Uterus (tissue), 3 donors: ENCODE measurements at regions not wholly inside any gene's neighbourhood (a gene's known extent, or its start where the extent isn't known, plus 50 kb on each side); places are given as distances from the start of the nearest gene placed in this dataset.

Experiments used
- DNase-seq, 2 donors: peaks; one replicate each; pipeline ENCODE4 v3.0.0-alpha.2; 2019 to 2020
- H3K27ac ChIP-seq, 2 donors: fragments of 200-600 bp; sonication (generic); 1 replicate in 1 of 2; 2 replicates in 1 of 2; pipeline ENCODE4 v1.5.1; 2016 to 2018
- H3K27me3 ChIP-seq, 2 donors: fragments of 200-600 bp; sonication (generic); one replicate each; pipeline ENCODE4 v1.5.1; 2018 to 2019; ENCODE audit warnings: control low read depth in 1 of 2
- H3K36me3 ChIP-seq, 2 donors: fragments of 200-600 bp; sonication (generic); one replicate each; pipeline ENCODE4 v1.5.1; 2019; ENCODE audit warnings: control low read depth in 1 of 2
- H3K4me1 ChIP-seq, 2 donors: fragments of 200-600 bp; sonication (generic); one replicate each; pipeline ENCODE4 v1.5.1; 2018 to 2019; ENCODE audit warnings: control low read depth in 1 of 2
- H3K4me3 ChIP-seq, 2 donors: fragments of 200-600 bp; sonication (generic); 1 replicate in 1 of 2; 2 replicates in 1 of 2; pipeline ENCODE4 v1.5.1; 2018 to 2019; ENCODE audit warnings: mild to moderate bottlenecking in 1 of 2
- H3K9me3 ChIP-seq, 2 donors: fragments of 200-600 bp; sonication (generic); one replicate each; pipeline ENCODE4 v1.5.1; 2019; ENCODE audit warnings: control low read depth in 1 of 2
- POLR2A ChIP-seq, 2 donors: fragments of 450-650 bp; IDR thresholded peaks; one replicate each; pipeline ENCODE4 v1.6.1; 2016; ENCODE audit warnings: antibody characterized with exemption in 2 of 2, mild to moderate bottlenecking in 1 of 2, moderate library complexity in 1 of 2
- intact Hi-C: fragments of 100-400 bp; cut with DNase I; formaldehyde crosslinking; loops from one replicate; pipeline ENCODE4 v1.15.1; 2023; ENCODE audit warnings: low total_unique reads
- TF ChIP-seq, protein P1 (sequence below), 4 experiments: fragments of 200-600 bp in 2 of 4; fragments of 450-650 bp in 2 of 4; sonication (generic) in 2 of 4; IDR thresholded peaks; one replicate each; pipeline ENCODE4 v1.5.1; 2016 to 2019; ENCODE audit warnings: antibody characterized with exemption in 4 of 4, mild to moderate bottlenecking in 2 of 4, moderate library complexity in 1 of 4
- donor health status: DM: yes; HTN: yes; CAD: no.

DNA sequence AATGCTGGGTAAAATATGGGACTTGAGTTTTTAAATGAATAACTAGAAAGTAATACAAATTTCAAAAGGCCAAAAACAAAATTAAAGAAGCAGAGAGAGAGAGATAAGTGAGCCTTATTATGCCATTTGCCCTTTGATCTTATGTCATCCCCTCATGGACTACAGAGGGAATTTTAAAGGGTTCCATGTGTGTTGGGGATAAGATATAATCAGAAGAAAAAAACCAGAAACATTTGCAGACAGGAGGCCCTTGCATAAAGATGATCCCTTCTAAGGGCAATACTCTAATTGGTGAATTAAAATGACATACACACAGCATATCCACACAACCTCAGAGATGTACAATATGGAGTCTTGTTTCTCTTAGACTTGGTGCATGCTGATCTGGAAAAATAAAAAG, 406.6 kb upstream of the LARGE1 start:
- Histone ChIP-seq H3K9me3 (no peaks in the 10 kb centered on the region), H3K4me3 (no peak overlapping the region), H3K27me3 (no peaks in the 10 kb centered on the region), H3K36me3 (no peaks in the 10 kb centered on the region), H3K4me1 (no peaks in the 10 kb centered on the region), H3K27ac (no peak overlapping the region)
- DNase-seq: no peak
- intact Hi-C loops: no loop called here
- no peak for TF ChIP-seq POLR2A (IDR thresholded peaks at IDR 0.05)
- TF ChIP-seq, protein P1, sequence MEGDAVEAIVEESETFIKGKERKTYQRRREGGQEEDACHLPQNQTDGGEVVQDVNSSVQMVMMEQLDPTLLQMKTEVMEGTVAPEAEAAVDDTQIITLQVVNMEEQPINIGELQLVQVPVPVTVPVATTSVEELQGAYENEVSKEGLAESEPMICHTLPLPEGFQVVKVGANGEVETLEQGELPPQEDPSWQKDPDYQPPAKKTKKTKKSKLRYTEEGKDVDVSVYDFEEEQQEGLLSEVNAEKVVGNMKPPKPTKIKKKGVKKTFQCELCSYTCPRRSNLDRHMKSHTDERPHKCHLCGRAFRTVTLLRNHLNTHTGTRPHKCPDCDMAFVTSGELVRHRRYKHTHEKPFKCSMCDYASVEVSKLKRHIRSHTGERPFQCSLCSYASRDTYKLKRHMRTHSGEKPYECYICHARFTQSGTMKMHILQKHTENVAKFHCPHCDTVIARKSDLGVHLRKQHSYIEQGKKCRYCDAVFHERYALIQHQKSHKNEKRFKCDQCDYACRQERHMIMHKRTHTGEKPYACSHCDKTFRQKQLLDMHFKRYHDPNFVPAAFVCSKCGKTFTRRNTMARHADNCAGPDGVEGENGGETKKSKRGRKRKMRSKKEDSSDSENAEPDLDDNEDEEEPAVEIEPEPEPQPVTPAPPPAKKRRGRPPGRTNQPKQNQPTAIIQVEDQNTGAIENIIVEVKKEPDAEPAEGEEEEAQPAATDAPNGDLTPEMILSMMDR (IDR thresholded peaks at IDR 0.05): no peak

DNA sequence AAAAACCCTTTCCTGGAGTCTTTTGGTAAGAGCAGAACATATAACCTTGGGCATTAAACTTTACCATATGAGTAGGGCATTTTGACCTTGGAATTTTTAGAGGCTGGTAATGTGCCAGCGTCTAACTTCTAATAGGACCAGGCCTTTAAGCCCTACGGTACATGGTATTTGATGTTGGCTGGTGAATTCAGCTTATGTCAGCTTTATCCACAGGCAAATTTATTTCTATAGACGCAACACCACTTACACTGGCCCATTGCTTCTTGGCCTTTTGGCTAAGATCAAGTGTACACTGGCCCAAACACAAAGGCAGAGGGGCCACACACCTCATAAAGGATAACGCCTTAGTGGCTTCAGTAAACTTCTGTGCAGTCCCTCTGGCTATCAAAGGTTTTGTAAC, 410.2 kb upstream of the LARGE1 start:
- no peak overlapping the region for H3K27ac ChIP-seq
- no peak for TF ChIP-seq POLR2A (IDR thresholded peaks at IDR 0.05)
- TF ChIP-seq, protein P1 (IDR thresholded peaks at IDR 0.05): no peak
- DNase-seq: no peak
- H3K36me3 ChIP-seq: no peaks in the 10 kb centered on the region
- no peak overlapping the region for H3K4me3 ChIP-seq
- no peaks in the 10 kb centered on the region for H3K4me1 ChIP-seq
- no peaks in the 10 kb centered on the region for H3K9me3 ChIP-seq
- H3K27me3 ChIP-seq: no peaks in the 10 kb centered on the region
- intact Hi-C loops: no loop called here

DNA sequence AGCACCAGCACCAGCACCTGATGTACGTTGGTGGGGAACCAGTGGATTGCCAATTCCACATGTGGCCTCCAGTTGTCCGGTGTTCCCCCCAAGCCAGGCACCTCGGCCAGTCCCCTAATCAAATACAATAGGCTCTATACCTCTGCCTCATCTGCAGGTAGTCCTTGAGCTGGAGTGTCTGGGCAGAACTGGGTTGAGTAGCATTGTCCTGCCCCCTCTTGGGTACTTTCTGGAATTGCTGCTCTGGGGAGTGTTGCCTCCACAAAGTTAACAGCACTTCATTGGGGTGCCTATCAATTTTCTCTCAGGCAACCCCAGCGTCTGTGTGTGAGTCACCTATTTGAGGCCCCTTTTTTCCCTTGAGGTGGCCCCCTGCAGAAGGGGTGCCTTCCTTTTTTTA, 413.0 kb upstream of the LARGE1 start:
- Histone ChIP-seq H3K27ac (no peak overlapping the region), H3K27me3 (no peaks in the 10 kb centered on the region), H3K36me3 (no peaks in the 10 kb centered on the region), H3K4me3 (no peak overlapping the region), H3K4me1 (no peaks in the 10 kb centered on the region), H3K9me3 (no peaks in the 10 kb centered on the region)
- no peak for DNase-seq
- intact Hi-C loops: no loop called here
- TF ChIP-seq, protein P1 (IDR thresholded peaks at IDR 0.05): no peak
- no peak for TF ChIP-seq POLR2A (IDR thresholded peaks at IDR 0.05)

DNA sequence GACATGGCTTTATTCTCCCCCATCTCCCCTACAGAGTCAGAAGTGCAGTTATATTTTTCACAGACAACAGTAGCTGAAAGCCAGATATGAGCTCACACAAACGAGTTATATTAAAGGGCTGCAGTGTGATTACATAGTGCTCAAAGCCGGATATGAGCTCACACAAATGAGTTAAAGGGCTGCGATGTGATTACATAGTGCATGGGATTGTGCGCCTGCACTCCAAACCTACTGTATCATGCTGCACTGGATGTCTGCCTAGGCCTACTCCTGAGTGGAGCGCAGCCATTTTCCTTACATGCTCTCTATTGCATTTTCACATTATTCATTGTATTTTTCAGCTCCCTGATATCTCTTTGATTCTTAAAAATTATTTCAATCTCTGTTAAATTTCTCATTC, 414.6 kb upstream of the LARGE1 start:
- Histone ChIP-seq H3K27ac (no peak overlapping the region), H3K4me1 (no peaks in the 10 kb centered on the region), H3K4me3 (no peak overlapping the region), H3K36me3 (no peaks in the 10 kb centered on the region), H3K27me3 (no peaks in the 10 kb centered on the region), H3K9me3 (no peaks in the 10 kb centered on the region)
- no peak for TF ChIP-seq POLR2A (IDR thresholded peaks at IDR 0.05)
- DNase-seq: no peak
- intact Hi-C loops: no loop called here

DNA sequence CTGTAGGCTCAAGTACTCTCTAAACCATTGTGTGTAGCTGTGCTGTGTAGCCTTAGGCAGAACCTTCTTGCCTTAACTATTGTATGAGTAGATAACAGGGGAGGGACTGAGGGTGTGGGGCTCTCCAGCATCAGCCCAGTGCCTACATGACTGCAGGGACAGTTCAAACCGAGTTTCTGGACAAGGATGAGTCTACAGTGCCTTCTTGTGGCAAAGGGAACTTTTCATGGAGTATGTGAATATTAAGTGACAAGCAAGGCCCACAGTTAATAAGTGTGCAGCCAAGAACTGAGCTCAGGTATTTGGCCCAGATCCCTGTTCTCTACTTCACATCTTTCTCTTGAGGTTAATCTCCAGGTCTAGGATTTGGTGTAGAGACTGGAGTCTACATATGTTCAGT, 424.4 kb upstream of the LARGE1 start:
- Histone ChIP-seq H3K27me3 (no peaks in the 10 kb centered on the region), H3K9me3 (no peaks in the 10 kb centered on the region), H3K36me3 (no peaks in the 10 kb centered on the region), H3K4me1 (no peaks in the 10 kb centered on the region), H3K27ac (no peak overlapping the region), H3K4me3 (no peak overlapping the region)
- intact Hi-C loops: no loop called here
- no peak for DNase-seq
- TF ChIP-seq, protein P1 (IDR thresholded peaks at IDR 0.05): no peak
- no peak for TF ChIP-seq POLR2A (IDR thresholded peaks at IDR 0.05)
